ENCODE measurements at regions not wholly inside any gene's neighbourhood (a gene's known extent, or its start where the extent isn't known, plus 50 kb on each side); places are given as distances from the start of the nearest gene placed in this dataset.
"Not testable (repeated sequence)": the region's sequence is repeated elsewhere in the genome, so short reads cannot be mapped to it uniquely, and the experiment has no call there.

- not testable (repeated sequence) for DNase-seq
Measured at GRCh38 chr1:176396604-176397395, 66.2 kb upstream of the PAPPA2 start.

DNA sequence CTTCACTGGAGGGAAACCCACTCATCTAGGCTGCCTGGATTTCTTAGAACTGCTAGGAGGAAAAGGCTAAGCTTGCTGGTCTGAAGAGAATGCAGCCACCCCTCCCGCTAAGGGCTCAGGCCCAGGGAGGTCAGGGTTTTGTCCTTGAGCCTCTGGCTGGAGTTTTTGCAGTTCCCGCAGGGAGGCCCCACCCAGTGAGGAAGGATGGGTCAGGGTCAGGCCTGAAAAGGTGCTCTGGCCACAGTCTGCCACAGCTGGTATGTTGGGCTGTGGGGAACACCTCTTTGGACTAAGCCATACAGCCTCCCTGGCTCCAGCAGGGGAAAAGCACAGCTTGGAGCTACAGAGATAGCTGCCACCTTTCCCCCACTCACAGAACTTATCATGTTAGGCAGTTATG is 71.4 kb upstream of the PAPPA2 start:
- no peak for DNase-seq

GRCh38 chr1:176384841-176385240 is 78.1 kb upstream of the PAPPA2 start:
- no peak for DNase-seq

- DNase-seq, result no peak
Measured at GRCh38 chr1:176382163-176382562, 80.8 kb upstream of the PAPPA2 start.

DNA sequence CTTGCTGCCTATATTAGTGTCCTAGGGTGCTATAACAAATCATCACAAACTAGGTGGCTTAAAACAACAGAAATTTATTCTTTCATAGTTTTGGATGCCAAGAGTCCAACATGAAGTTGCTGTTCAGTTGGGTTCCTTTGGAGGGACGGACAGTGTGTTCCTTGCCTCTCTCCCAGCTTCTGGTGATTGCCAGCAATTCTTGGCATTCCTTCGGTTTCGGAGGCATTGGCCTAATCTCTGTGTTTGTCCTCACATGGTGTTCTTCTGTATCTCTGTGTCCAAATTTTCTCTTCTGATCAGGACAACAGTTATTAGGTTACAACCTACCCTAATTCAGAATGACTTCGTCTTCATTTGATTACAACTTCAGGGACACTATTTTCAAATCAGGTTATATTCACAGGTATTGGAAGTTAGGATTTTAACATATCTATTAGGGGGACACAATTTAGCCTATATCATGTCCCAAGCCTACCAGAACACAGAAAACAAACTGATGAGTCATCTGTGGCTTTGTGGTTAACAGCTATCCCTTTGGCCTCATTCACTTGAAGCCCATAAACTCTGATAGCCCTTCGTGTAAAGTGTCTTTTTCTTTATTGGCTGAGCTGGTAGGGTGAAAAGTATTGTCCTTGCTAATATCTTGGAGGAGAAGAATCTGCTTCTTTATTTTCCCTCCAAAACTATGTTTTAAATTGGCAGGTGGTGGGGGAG is 83.2 kb upstream of the PAPPA2 start:
- no peak for DNase-seq

DNA sequence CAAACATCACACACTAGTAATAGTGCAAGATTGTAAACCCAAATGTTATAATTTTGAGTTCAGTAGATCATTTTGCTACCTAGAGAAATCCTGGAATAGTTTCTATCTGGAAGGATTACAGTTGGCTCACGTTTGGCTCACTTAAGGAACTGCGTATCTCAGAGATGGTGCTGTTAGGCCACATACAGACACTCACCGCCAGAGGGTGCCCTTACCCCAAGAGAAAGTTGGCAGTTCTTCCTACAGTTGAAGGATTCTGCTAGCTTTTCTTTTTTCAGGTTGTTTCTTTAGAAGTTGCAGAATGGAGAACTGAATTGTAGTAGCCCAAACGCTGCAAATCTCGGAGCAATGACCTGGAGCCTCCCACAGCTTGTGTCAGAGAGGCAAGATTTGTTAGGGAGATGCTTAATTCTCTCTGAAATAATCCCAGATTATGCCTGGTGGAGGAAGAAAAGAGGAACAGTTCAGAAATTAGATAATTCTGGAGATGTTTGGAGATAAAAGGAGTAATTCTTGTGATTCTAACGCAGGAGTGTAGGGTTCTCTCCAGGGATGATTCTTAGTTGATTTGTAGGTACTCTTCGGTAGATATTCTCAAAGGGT is 87.9 kb upstream of the PAPPA2 start:
- peak; percentile 77 for DNase-seq

DNA sequence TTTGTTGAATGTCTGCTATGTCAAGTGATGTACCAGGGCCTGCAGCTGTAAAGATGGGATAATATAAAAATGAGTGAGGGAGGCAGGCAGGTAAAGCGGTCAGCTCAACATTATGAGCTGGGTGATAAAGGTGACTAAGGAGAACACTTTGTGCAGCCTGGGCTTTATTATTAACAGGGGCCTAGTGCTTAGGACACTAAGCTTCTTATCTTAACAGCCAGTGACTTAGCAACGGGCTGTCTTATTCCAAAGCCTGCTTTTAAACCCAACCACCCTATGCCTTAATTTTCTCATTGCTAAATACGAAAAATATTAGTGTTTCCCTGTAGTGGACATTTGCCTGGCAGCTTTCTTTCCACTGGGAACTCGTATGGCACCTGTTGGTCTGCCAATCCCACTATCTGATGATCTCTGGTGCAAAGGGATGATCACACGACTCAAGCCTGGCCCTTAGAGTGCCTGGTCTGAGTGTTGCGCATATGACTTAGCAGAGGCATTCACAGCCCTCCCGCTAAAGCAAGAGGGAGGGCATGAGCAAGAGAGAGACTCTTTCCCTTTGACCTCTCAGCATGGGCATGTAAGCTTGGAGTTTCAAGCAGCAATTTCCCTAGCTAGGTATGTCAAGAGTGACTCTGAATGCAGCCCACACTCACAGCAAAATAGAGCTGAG is 98.6 kb upstream of the PAPPA2 start:
- no peak for DNase-seq

- DNase-seq, result not testable (repeated sequence)
Measured at GRCh38 chr1:176349135-176349715, 113.8 kb upstream of the PAPPA2 start.

DNA sequence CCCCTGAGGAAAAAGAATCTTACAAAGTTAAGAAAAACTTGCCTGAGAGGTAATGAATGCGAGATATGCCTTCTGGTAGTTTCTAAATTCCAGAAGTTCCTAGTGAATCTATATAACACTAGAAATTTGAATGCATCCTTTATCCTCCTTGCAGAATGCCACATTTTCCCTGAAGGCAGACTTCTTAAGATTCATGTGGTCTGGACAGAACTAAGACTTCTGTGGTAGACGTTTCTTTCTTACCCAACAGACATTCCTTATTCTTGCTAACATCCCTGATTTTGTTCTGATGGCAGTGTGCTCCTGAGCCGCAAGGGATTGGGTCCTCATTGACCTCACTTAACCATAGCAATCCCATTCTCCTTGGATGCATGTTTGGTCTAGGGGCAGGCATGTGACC is 121.3 kb upstream of the PAPPA2 start:
- DNase-seq, result no peak

- DNase-seq, result no peak
Measured at GRCh38 chr1:176338877-176339276, 124.1 kb upstream of the PAPPA2 start.

DNA sequence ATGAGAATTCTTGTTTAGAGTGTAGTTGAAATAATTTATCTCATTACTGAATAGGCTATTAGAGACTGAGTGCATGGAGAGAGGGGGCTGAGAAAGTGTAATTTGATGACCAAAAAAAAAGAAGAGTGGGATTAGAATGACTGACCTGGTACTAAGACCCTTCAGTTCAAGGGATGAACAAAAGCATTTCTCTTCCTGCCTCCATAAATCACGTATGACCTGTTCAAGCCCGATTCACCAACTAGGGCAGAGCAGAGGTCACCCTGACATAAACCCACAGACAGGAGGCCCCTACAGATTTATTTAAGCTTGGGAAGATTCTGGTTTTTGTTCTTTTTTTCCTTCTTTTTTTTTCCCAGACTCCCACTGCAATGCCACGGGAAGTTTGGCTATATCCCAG is 123.7 kb upstream of the COP1 start:
- no peak for DNase-seq

- DNase-seq, result no peak
Measured at GRCh38 chr1:176325664-176326063, 118.6 kb upstream of the COP1 start.

- no peak for DNase-seq
Measured at GRCh38 chr1:176323472-176323871, 116.4 kb upstream of the COP1 start.

DNA sequence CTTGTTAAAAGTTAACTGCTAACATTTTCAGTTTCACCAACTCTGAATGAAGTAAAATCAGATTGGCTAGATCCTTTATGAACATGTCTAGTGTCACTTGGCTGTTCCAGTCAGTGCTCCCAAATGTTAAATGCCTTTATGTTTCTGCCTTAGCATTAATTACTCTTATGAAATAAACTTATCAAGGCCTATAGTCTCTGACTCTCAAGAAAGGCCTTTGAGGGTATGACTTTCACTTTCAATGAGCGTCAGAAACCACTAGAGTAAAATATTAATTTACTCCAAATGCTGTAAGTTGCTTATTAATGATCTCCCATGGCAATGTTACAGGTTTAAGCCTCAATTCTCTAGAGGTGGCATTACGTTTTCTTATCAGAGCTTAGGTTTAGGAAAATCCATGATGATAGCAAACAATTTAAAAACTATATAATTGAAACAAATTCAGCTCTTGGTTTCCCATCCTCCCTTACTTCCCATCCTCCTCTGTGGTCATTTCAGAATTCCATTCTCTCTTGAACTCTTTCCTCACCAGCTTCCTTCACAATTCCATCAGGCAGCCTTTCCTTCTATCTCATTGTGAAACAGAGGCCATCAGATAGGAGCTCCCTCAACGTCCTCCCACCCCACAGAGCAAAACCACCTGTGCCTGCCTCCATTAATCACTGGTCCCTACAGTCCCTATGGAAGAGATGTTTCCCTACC is 108.6 kb upstream of the COP1 start:
- no peak for DNase-seq

DNA sequence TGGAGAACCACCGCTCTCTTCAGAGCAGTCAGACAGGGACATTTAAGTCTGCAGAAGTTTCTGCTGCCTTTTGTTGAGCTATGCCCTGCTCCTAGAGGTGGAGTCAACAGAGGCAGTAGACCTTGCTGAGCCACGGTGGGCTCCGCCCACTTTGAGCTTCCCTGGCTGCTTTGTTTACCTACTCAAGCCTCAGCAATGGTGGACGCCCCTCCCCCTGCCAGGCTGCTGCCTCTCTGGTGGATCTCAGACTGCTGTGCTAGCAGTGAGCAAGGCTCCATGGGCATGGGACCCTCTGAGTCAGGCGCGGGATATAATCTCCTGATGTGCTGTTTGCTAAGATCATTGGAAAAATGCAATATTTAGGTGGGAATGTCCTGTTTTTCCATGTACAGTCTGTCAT is 89.5 kb upstream of the COP1 start:
- not testable (repeated sequence) for DNase-seq

GRCh38 chr1:176285996-176286395 is 78.9 kb upstream of the COP1 start:
- no peak for DNase-seq

DNA sequence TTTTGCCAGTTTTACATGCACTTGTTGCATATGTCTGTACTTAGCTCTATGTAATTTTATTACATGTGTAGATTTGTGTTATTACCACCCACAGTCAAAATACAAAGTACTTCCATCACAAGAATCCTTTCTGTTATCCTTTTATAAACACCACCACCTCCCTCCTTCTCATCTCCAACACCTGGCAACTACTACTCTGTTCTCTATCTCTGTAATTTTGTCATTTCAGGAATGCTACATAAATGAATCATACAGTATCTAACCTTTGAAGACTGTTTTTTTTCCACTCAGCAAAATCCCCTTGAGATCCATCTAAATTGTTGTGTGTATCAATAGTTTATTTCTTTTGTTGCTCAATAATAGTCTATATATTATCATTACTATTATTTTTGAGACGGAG is 64.5 kb upstream of the COP1 start:
- DNase-seq, result no peak

All from NCI-H526 treated with DMSO at 0.1 percent for 48 hours (cell line).